HG02610 (cell line): ENCODE measurements at regions not wholly inside any gene's neighbourhood (a gene's known extent, or its start where the extent isn't known, plus 50 kb on each side); places are given as distances from the start of the nearest gene placed in this dataset.
"Not testable (repeated sequence)": the region's sequence is repeated elsewhere in the genome, so short reads cannot be mapped to it uniquely, and the experiment has no call there.

Experiments used
- ATAC-seq: cut with Tn5 transposase; IDR thresholded peaks from one replicate; pipeline ENCODE4 v1.9.1; 2021; ENCODE audit warnings: mild to moderate bottlenecking, moderate library complexity; ENCODE audit not compliant: unreplicated experiment

GRCh38 chr17:51387582-51387981, 127.2 kb downstream of the UTP18 start:
- ATAC-seq: no peak

GRCh38 chr17:51387986-51388385, 127.6 kb downstream of the UTP18 start:
- ATAC-seq: no peak

GRCh38 chr17:51389875-51390274, 129.5 kb downstream of the UTP18 start:
- no peak for ATAC-seq

GRCh38 chr17:51391982-51392654, 131.8 kb downstream of the UTP18 start:
- no peak for ATAC-seq

GRCh38 chr17:51395621-51396020, 135.3 kb downstream of the UTP18 start:
- no peak for ATAC-seq

GRCh38 chr17:51397361-51398127, 137.2 kb downstream of the UTP18 start:
- no peak for ATAC-seq

GRCh38 chr17:51398128-51398525, 137.8 kb downstream of the UTP18 start:
- ATAC-seq: no peak

- ATAC-seq: no peak
Observed at GRCh38 chr17:51398687-51399086, 138.3 kb downstream of the UTP18 start.

- no peak for ATAC-seq
Observed at GRCh38 chr17:51401279-51401678, 140.9 kb downstream of the UTP18 start.

- ATAC-seq: no peak
Observed at GRCh38 chr17:51402899-51403298, 142.6 kb downstream of the UTP18 start.

GRCh38 chr17:51407576-51407975, 147.2 kb downstream of the UTP18 start:
- no peak for ATAC-seq

- no peak for ATAC-seq
Observed at GRCh38 chr17:51419476-51419875, 159.1 kb downstream of the UTP18 start.

- ATAC-seq: no peak
Observed at GRCh38 chr17:51421525-51421924, 161.2 kb downstream of the UTP18 start.

GRCh38 chr17:51422634-51423033, 162.3 kb downstream of the UTP18 start:
- ATAC-seq: no peak

GRCh38 chr17:51423421-51424160, 163.2 kb downstream of the UTP18 start:
- ATAC-seq: no peak

- no peak for ATAC-seq
Observed at GRCh38 chr17:51425773-51426172, 165.4 kb downstream of the UTP18 start.

- ATAC-seq: peak; percentile 14
Observed at GRCh38 chr17:51427323-51427811, 167.0 kb downstream of the UTP18 start.

- ATAC-seq: peak; percentile 86
Observed at GRCh38 chr17:51427856-51428255, 167.5 kb downstream of the UTP18 start.

GRCh38 chr17:51428668-51429495, 168.5 kb downstream of the UTP18 start:
- ATAC-seq: no peak

GRCh38 chr17:51429938-51430337, 169.6 kb downstream of the UTP18 start:
- not testable (repeated sequence) for ATAC-seq

GRCh38 chr17:51430591-51430990, 170.2 kb downstream of the UTP18 start:
- no peak for ATAC-seq
